Vagina (tissue), 2 donors: ENCODE measurements at regions not wholly inside any gene's neighbourhood (a gene's known extent, or its start where the extent isn't known, plus 50 kb on each side); places are given as distances from the start of the nearest gene placed in this dataset.
A peak's percentile ranks its signal among the peaks of the same experiment; 100 is the strongest.

Experiments
- DNase-seq, 2 donors: peaks; one replicate each; pipeline ENCODE4 v3.0.0-alpha.2; 2017; ENCODE audit errors: extremely low spot score in 2 of 2
- H3K27ac ChIP-seq: fragments of 200-600 bp; sonication (generic); one replicate; pipeline ENCODE4 v1.5.1; 2019
- H3K27me3 ChIP-seq: fragments of 200-600 bp; sonication (generic); one replicate; pipeline ENCODE4 v1.5.1; 2019
- H3K36me3 ChIP-seq, 2 donors: fragments of 200-600 bp; sonication (generic); one replicate each; pipeline ENCODE4 v1.5.1; 2017 to 2019
- H3K4me1 ChIP-seq: fragments of 200-600 bp; sonication (generic); one replicate; pipeline ENCODE4 v1.5.1; 2019
- H3K4me3 ChIP-seq, 2 donors: fragments of 200-600 bp; sonication (generic); 1 replicate in 1 of 2; 2 replicates in 1 of 2; pipeline ENCODE4 v1.5.1; 2016 to 2019
- H3K9me3 ChIP-seq: fragments of 200-600 bp; sonication (generic); one replicate; pipeline ENCODE4 v1.5.1; 2019
- CTCF ChIP-seq, 3 experiments: fragments of 450-650 bp in 2 of 3; fragments of 200-600 bp in 1 of 3; sonication (generic) in 1 of 3; IDR thresholded peaks; one replicate each; pipeline ENCODE4 v1.5.1; 2017 to 2019; ENCODE audit warnings: antibody characterized with exemption in 3 of 3, mild to moderate bottlenecking in 2 of 3, moderate library complexity in 2 of 3
- POLR2A ChIP-seq, 2 donors: fragments of 450-650 bp; IDR thresholded peaks; one replicate each; pipeline ENCODE4 v1.6.1; 2017; ENCODE audit warnings: antibody characterized with exemption in 2 of 2, mild to moderate bottlenecking in 2 of 2, moderate library complexity in 2 of 2
- POLR2AphosphoS5 ChIP-seq, 2 donors: sonication (generic); formaldehyde crosslinking; IDR thresholded peaks; one replicate each; pipeline ENCODE4 v1.9.0; 2017; ENCODE audit warnings: antibody characterized with exemption in 2 of 2, mild to moderate bottlenecking in 2 of 2, low read depth in 1 of 2; ENCODE audit not compliant: insufficient read depth in 1 of 2
- intact Hi-C: fragments of 100-400 bp; cut with DNase I; formaldehyde crosslinking; loops from one replicate; pipeline ENCODE4 v1.15.1; 2023

- peak; percentile 79 to 93 (median 81) for TF ChIP-seq CTCF (IDR thresholded peaks at IDR 0.05)
- peak in 1 of 2 donors; percentile 23 for TF ChIP-seq POLR2AphosphoS5 (IDR thresholded peaks at IDR 0.05; ENCODE audit: insufficient read depth in 1 of 2, low read depth in 1 of 2)
- no peak for TF ChIP-seq POLR2A (IDR thresholded peaks at IDR 0.05)
- no peak for DNase-seq
- Histone ChIP-seq H3K27me3 (no peaks in the 10 kb centered on the region), H3K36me3 (no peaks in the 10 kb centered on the region), H3K4me1 (peaks cover 31% of the 10 kb centered on the region), H3K27ac (peak overlapping the region; percentile 30), H3K4me3 (no peak overlapping the region), H3K9me3 (no peaks in the 10 kb centered on the region)
- intact Hi-C loops: loop anchor here (5.0 to 10.0 kb wide), 2 partner anchors 651 to 678 kb away; no protein-coding TSS in a partner anchor
Observed at GRCh38 chr6:134822920-134823709, 126.8 kb downstream of the ALDH8A1 start.

GRCh38 chr6:134821928-134822864 is 127.7 kb downstream of the ALDH8A1 start:
- Histone ChIP-seq H3K36me3 (no peaks in the 10 kb centered on the region), H3K9me3 (no peaks in the 10 kb centered on the region), H3K27me3 (no peaks in the 10 kb centered on the region), H3K27ac (peak overlapping the region; percentile 20), H3K4me3 (no peak overlapping the region), H3K4me1 (peaks cover 24% of the 10 kb centered on the region)
- no peak for DNase-seq
- TF ChIP-seq POLR2A (IDR thresholded peaks at IDR 0.05): no peak
- TF ChIP-seq CTCF (IDR thresholded peaks at IDR 0.05): no peak
- TF ChIP-seq POLR2AphosphoS5 (IDR thresholded peaks at IDR 0.05; ENCODE audit: insufficient read depth in 1 of 2, low read depth in 1 of 2): no peak
- intact Hi-C loops: loop anchor here (5.0 to 10.0 kb wide), 2 partner anchors 650 to 677 kb away; no protein-coding TSS in a partner anchor

GRCh38 chr6:134821397-134821796 is 128.5 kb downstream of the ALDH8A1 start:
- H3K4me3 ChIP-seq: no peak overlapping the region
- DNase-seq: no peak
- peaks cover 20% of the 10 kb centered on the region for H3K4me1 ChIP-seq
- TF ChIP-seq POLR2AphosphoS5 (IDR thresholded peaks at IDR 0.05; ENCODE audit: insufficient read depth in 1 of 2, low read depth in 1 of 2) (no peak), CTCF (IDR thresholded peaks at IDR 0.05) (no peak), POLR2A (IDR thresholded peaks at IDR 0.05) (no peak)
- intact Hi-C loops: loop anchor here (5.0 to 10.0 kb wide), 2 partner anchors 649 to 677 kb away; no protein-coding TSS in a partner anchor
- no peaks in the 10 kb centered on the region for H3K36me3 ChIP-seq
- no peaks in the 10 kb centered on the region for H3K27me3 ChIP-seq
- no peaks in the 10 kb centered on the region for H3K9me3 ChIP-seq
- peak overlapping the region; percentile 20 for H3K27ac ChIP-seq

GRCh38 chr6:134819863-134820800 is 129.8 kb downstream of the ALDH8A1 start:
- no peaks in the 10 kb centered on the region for H3K36me3 ChIP-seq
- H3K27me3 ChIP-seq: no peaks in the 10 kb centered on the region
- DNase-seq: no peak
- H3K9me3 ChIP-seq: no peaks in the 10 kb centered on the region
- no peak overlapping the region for H3K4me3 ChIP-seq
- H3K4me1 ChIP-seq: peaks cover 18% of the 10 kb centered on the region
- TF ChIP-seq POLR2A (IDR thresholded peaks at IDR 0.05) (no peak), POLR2AphosphoS5 (IDR thresholded peaks at IDR 0.05; ENCODE audit: insufficient read depth in 1 of 2, low read depth in 1 of 2) (no peak), CTCF (IDR thresholded peaks at IDR 0.05) (no peak)
- no peak overlapping the region for H3K27ac ChIP-seq
- intact Hi-C loops: loop anchor here (5.0 to 10.0 kb wide), 2 partner anchors 648 to 675 kb away; no protein-coding TSS in a partner anchor
